ENCODE measurements at regions not wholly inside any gene's neighbourhood (a gene's known extent, or its start where the extent isn't known, plus 50 kb on each side); places are given as distances from the start of the nearest gene placed in this dataset.
"Not testable (repeated sequence)": the region's sequence is repeated elsewhere in the genome, so short reads cannot be mapped to it uniquely, and the experiment has no call there.

GRCh38 chr7:76936346-76936745 lies 95.8 kb downstream of the SPDYE17 start:
- ATAC-seq (ENCODE audit: low read depth); DNase-seq; H3K9me3 Mint-ChIP-seq; H3K4me1 Mint-ChIP-seq; H3K4me3 Mint-ChIP-seq; POLR2A ChIA-PET; H3K36me3 Mint-ChIP-seq; H3K27ac Mint-ChIP-seq: not testable (repeated sequence)
- peaks cover 12% of the 10 kb centered on the region for H3K27me3 Mint-ChIP-seq

GRCh38 chr7:76934711-76935110 lies 97.5 kb downstream of the SPDYE17 start:
- POLR2A ChIA-PET; H3K27ac Mint-ChIP-seq; ATAC-seq (ENCODE audit: low read depth); DNase-seq; H3K36me3 Mint-ChIP-seq; H3K4me1 Mint-ChIP-seq; H3K9me3 Mint-ChIP-seq; H3K4me3 Mint-ChIP-seq: not testable (repeated sequence)
- peaks cover 17% of the 10 kb centered on the region for H3K27me3 Mint-ChIP-seq

GRCh38 chr7:76932957-76933356 lies 99.2 kb downstream of the SPDYE17 start:
- H3K27me3 Mint-ChIP-seq: peaks cover 19% of the 10 kb centered on the region
- H3K4me1 Mint-ChIP-seq; H3K27ac Mint-ChIP-seq; POLR2A ChIA-PET; H3K36me3 Mint-ChIP-seq; DNase-seq; ATAC-seq (ENCODE audit: low read depth); H3K9me3 Mint-ChIP-seq; H3K4me3 Mint-ChIP-seq: not testable (repeated sequence)

- H3K27ac Mint-ChIP-seq; H3K9me3 Mint-ChIP-seq; DNase-seq; POLR2A ChIA-PET; H3K4me3 Mint-ChIP-seq; H3K4me1 Mint-ChIP-seq; H3K36me3 Mint-ChIP-seq; ATAC-seq (ENCODE audit: low read depth): not testable (repeated sequence)
- H3K27me3 Mint-ChIP-seq: peaks cover 19% of the 10 kb centered on the region
These were observed 100.7 kb downstream of the SPDYE17 start for GRCh38 chr7:76931441-76931840.

- H3K36me3 Mint-ChIP-seq; ATAC-seq (ENCODE audit: low read depth); H3K4me1 Mint-ChIP-seq; H3K9me3 Mint-ChIP-seq; POLR2A ChIA-PET; H3K4me3 Mint-ChIP-seq; H3K27ac Mint-ChIP-seq; DNase-seq: not testable (repeated sequence)
- peaks cover 16% of the 10 kb centered on the region for H3K27me3 Mint-ChIP-seq
These were observed 101.7 kb downstream of the SPDYE17 start for GRCh38 chr7:76930416-76930815.

GRCh38 chr7:76928751-76929150 lies 103.4 kb downstream of the SPDYE17 start:
- H3K36me3 Mint-ChIP-seq; H3K4me1 Mint-ChIP-seq; POLR2A ChIA-PET; H3K4me3 Mint-ChIP-seq; DNase-seq; H3K9me3 Mint-ChIP-seq; H3K27ac Mint-ChIP-seq; ATAC-seq (ENCODE audit: low read depth): not testable (repeated sequence)
- H3K27me3 Mint-ChIP-seq: peaks cover 16% of the 10 kb centered on the region

- peaks cover 15% of the 10 kb centered on the region for H3K27me3 Mint-ChIP-seq
- H3K36me3 Mint-ChIP-seq; POLR2A ChIA-PET; H3K4me1 Mint-ChIP-seq; ATAC-seq (ENCODE audit: low read depth); H3K9me3 Mint-ChIP-seq; H3K27ac Mint-ChIP-seq; H3K4me3 Mint-ChIP-seq; DNase-seq: not testable (repeated sequence)
These were observed 104.3 kb downstream of the SPDYE17 start for GRCh38 chr7:76927741-76928393.

- H3K27ac Mint-ChIP-seq; H3K4me1 Mint-ChIP-seq; DNase-seq; H3K4me3 Mint-ChIP-seq; H3K9me3 Mint-ChIP-seq; POLR2A ChIA-PET; ATAC-seq (ENCODE audit: low read depth); H3K36me3 Mint-ChIP-seq: not testable (repeated sequence)
- peaks cover 17% of the 10 kb centered on the region for H3K27me3 Mint-ChIP-seq
These were observed 105.7 kb downstream of the SPDYE17 start for GRCh38 chr7:76926416-76926815.

- ATAC-seq (ENCODE audit: low read depth); POLR2A ChIA-PET; H3K4me1 Mint-ChIP-seq; DNase-seq; H3K27ac Mint-ChIP-seq; H3K36me3 Mint-ChIP-seq; H3K9me3 Mint-ChIP-seq; H3K4me3 Mint-ChIP-seq: not testable (repeated sequence)
- H3K27me3 Mint-ChIP-seq: peaks cover 13% of the 10 kb centered on the region
These were observed 107.4 kb downstream of the SPDYE17 start for GRCh38 chr7:76924756-76925155.

- H3K4me1 Mint-ChIP-seq; H3K36me3 Mint-ChIP-seq; POLR2A ChIA-PET; ATAC-seq (ENCODE audit: low read depth); H3K27me3 Mint-ChIP-seq; H3K4me3 Mint-ChIP-seq; DNase-seq; H3K9me3 Mint-ChIP-seq; H3K27ac Mint-ChIP-seq: not testable (repeated sequence)
These were observed 113.5 kb downstream of the SPDYE17 start for GRCh38 chr7:76918619-76919018.

GRCh38 chr7:76914361-76914760 lies 117.8 kb downstream of the SPDYE17 start:
- H3K27me3 Mint-ChIP-seq; ATAC-seq (ENCODE audit: low read depth); H3K4me3 Mint-ChIP-seq: not testable (repeated sequence)

GRCh38 chr7:76912011-76912814 lies 119.9 kb downstream of the SPDYE17 start:
- H3K27me3 Mint-ChIP-seq, POLR2A ChIA-PET, H3K4me1 Mint-ChIP-seq, H3K9me3 Mint-ChIP-seq, H3K36me3 Mint-ChIP-seq, DNase-seq: not testable (repeated sequence)
- Mint-ChIP-seq H3K27ac (peak overlapping the region; percentile 7), H3K4me3 (peak overlapping the region; percentile 67)
- ATAC-seq (ENCODE audit: low read depth): peak; percentile 60

More at GRCh38 chr7:76914361-76914760, 117.8 kb downstream of the SPDYE17 start:
- DNase-seq, H3K4me1 Mint-ChIP-seq, H3K27ac Mint-ChIP-seq, H3K36me3 Mint-ChIP-seq, H3K9me3 Mint-ChIP-seq, POLR2A ChIA-PET: not testable (repeated sequence)

- H3K4me1 Mint-ChIP-seq; H3K27me3 Mint-ChIP-seq; POLR2A ChIA-PET; H3K27ac Mint-ChIP-seq; ATAC-seq (ENCODE audit: low read depth); DNase-seq; H3K4me3 Mint-ChIP-seq; H3K36me3 Mint-ChIP-seq; H3K9me3 Mint-ChIP-seq: not testable (repeated sequence)
These were observed 127.5 kb downstream of the SPDYE17 start for GRCh38 chr7:76904688-76905087.
